Astrocyte (in vitro differentiated cells and primary cell): ENCODE measurements at regions not wholly inside any gene's neighbourhood (a gene's known extent, or its start where the extent isn't known, plus 50 kb on each side); places are given as distances from the start of the nearest gene placed in this dataset.

Source experiments
- EZH2 ChIP-seq: IDR thresholded peaks from 2 replicates; pipeline ENCODE4 v1.6.1; 2012; ENCODE audit warnings: mild to moderate bottlenecking, low read length, inconsistent platforms; ENCODE audit not compliant: insufficient read depth
- TF ChIP-seq, protein P1 (sequence below): IDR thresholded peaks from 2 replicates; pipeline ENCODE4 v1.5.1; 2011; ENCODE audit warnings: low read depth, mild to moderate bottlenecking, inconsistent platforms, low read length, moderate library complexity; ENCODE audit not compliant: insufficient read depth

GRCh38 chr11:15481871-15482270 lies 367.1 kb downstream of the INSC start:
- TF ChIP-seq, protein P1, sequence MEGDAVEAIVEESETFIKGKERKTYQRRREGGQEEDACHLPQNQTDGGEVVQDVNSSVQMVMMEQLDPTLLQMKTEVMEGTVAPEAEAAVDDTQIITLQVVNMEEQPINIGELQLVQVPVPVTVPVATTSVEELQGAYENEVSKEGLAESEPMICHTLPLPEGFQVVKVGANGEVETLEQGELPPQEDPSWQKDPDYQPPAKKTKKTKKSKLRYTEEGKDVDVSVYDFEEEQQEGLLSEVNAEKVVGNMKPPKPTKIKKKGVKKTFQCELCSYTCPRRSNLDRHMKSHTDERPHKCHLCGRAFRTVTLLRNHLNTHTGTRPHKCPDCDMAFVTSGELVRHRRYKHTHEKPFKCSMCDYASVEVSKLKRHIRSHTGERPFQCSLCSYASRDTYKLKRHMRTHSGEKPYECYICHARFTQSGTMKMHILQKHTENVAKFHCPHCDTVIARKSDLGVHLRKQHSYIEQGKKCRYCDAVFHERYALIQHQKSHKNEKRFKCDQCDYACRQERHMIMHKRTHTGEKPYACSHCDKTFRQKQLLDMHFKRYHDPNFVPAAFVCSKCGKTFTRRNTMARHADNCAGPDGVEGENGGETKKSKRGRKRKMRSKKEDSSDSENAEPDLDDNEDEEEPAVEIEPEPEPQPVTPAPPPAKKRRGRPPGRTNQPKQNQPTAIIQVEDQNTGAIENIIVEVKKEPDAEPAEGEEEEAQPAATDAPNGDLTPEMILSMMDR = no peak
- TF ChIP-seq EZH2 = no peak
